Endodermal cell (in vitro differentiated cells): ENCODE measurements at regions not wholly inside any gene's neighbourhood (a gene's known extent, or its start where the extent isn't known, plus 50 kb on each side); places are given as distances from the start of the nearest gene placed in this dataset.

Source experiments
- DNase-seq: peaks from one replicate; pipeline ENCODE4 v3.0.0-alpha.2; 2017
- H3K27ac ChIP-seq: 2 replicates; pipeline ENCODE4 v1.5.1; 2013; ENCODE audit warnings: mild to moderate bottlenecking, low read depth, low read length, moderate library complexity
- H3K27me3 ChIP-seq: 2 replicates; pipeline ENCODE4 v1.6.1; 2013; ENCODE audit warnings: mild to moderate bottlenecking, low read length, moderate library complexity; ENCODE audit not compliant: insufficient read depth, control insufficient read depth, poor library complexity, severe bottlenecking
- H3K36me3 ChIP-seq: 2 replicates; pipeline ENCODE4 v1.7.0; 2013; ENCODE audit warnings: mild to moderate bottlenecking, low read length, moderate library complexity; ENCODE audit not compliant: control insufficient read depth, insufficient read depth
- H3K4me1 ChIP-seq: one replicate; pipeline ENCODE4 v1.7.0; 2013; ENCODE audit warnings: low read length; ENCODE audit not compliant: control insufficient read depth, insufficient read depth
- H3K4me3 ChIP-seq: 2 replicates; pipeline ENCODE4 v1.5.1; 2013; ENCODE audit warnings: mild to moderate bottlenecking, low read length, moderate library complexity
- H3K9ac ChIP-seq: 2 replicates; pipeline ENCODE4 v1.6.1; 2013; ENCODE audit warnings: mild to moderate bottlenecking, low read length, moderate library complexity; ENCODE audit not compliant: poor library complexity, severe bottlenecking; ENCODE audit errors: extremely low read depth
- H3K9me3 ChIP-seq: 2 replicates; pipeline ENCODE4 v1.6.1; 2013; ENCODE audit warnings: mild to moderate bottlenecking, low read length, moderate library complexity; ENCODE audit not compliant: control insufficient read depth
- H3K27ac Mint-ChIP-seq: 2 replicates; pipeline ENCODE4 v1.8.0; 2020; ENCODE audit warnings: mixed read lengths
- H3K27me3 Mint-ChIP-seq: 2 replicates; pipeline ENCODE4 v1.8.0; 2021; ENCODE audit warnings: mild to moderate bottlenecking, mixed read lengths; ENCODE audit not compliant: insufficient read depth
- H3K36me3 Mint-ChIP-seq: 2 replicates; pipeline ENCODE4 v1.8.0; 2020; ENCODE audit warnings: low read depth, mixed read lengths
- H3K4me1 Mint-ChIP-seq: 2 replicates; pipeline ENCODE4 v1.8.0; 2020; ENCODE audit warnings: mixed read lengths
- H3K4me3 Mint-ChIP-seq: 2 replicates; pipeline ENCODE4 v1.8.0; 2020; ENCODE audit warnings: mild to moderate bottlenecking, moderate library complexity, mixed read lengths
- H3K9me3 Mint-ChIP-seq: 2 replicates; pipeline ENCODE4 v1.8.0; 2020; ENCODE audit warnings: mild to moderate bottlenecking, mixed read lengths
- WGBS, 2 experiments: methylation state at CpG; one replicate each; pipeline versions ENCODE4 v1.1.5 to v1.1.7; 2013; ENCODE audit warnings: missing lambda C conversion rate in 2 of 2, mixed read lengths in 1 of 2; ENCODE audit not compliant: insufficient coverage in 1 of 2, insufficient read length in 1 of 2; 5-methylcytosine and 5-hydroxymethylcytosine counted together
- TF ChIP-seq, protein P1 (sequence below): fragments of 200-600 bp; sonication (generic); conservative IDR thresholded peaks from 2 replicates; pipeline ENCODE4 v1.5.0; 2021; ENCODE audit warnings: antibody characterized with exemption, mild to moderate bottlenecking

DNA sequence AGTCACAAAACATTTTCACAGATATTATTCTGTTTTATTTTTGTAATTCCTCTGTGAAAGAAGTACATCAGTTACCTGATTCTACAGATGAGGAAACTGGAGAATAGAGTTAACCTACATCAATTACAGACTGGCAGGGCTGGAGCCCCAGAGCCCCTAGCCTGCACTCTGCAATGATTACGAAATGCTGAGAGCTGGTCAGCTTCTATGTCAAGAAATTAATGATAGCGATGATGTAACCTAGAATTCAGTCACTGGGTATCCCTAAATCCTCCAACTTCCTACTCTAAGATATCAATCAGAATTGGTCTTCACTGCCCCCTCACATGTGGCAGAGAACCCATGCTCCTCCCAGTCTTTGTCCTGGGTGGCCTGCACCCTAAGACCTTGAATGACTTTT, 273.5 kb upstream of the PLET1 start:
- H3K27ac ChIP-seq, result no peak overlapping the region
- Mint-ChIP-seq H3K4me1 (peaks cover 4% of the 10 kb centered on the region), H3K27ac (no peak overlapping the region), H3K27me3 (peaks cover 9% of the 10 kb centered on the region), H3K36me3 (no peaks in the 10 kb centered on the region), H3K9me3 (no peaks in the 10 kb centered on the region), H3K4me3 (no peak overlapping the region)
- TF ChIP-seq, protein P1, sequence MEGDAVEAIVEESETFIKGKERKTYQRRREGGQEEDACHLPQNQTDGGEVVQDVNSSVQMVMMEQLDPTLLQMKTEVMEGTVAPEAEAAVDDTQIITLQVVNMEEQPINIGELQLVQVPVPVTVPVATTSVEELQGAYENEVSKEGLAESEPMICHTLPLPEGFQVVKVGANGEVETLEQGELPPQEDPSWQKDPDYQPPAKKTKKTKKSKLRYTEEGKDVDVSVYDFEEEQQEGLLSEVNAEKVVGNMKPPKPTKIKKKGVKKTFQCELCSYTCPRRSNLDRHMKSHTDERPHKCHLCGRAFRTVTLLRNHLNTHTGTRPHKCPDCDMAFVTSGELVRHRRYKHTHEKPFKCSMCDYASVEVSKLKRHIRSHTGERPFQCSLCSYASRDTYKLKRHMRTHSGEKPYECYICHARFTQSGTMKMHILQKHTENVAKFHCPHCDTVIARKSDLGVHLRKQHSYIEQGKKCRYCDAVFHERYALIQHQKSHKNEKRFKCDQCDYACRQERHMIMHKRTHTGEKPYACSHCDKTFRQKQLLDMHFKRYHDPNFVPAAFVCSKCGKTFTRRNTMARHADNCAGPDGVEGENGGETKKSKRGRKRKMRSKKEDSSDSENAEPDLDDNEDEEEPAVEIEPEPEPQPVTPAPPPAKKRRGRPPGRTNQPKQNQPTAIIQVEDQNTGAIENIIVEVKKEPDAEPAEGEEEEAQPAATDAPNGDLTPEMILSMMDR, result no peak
- H3K9ac ChIP-seq, result no peak overlapping the region
- H3K4me3 ChIP-seq, result no peak overlapping the region
- no peaks in the 10 kb centered on the region for H3K9me3 ChIP-seq
- no peaks in the 10 kb centered on the region for H3K36me3 ChIP-seq
- H3K4me1 ChIP-seq, result no peaks in the 10 kb centered on the region
- H3K27me3 ChIP-seq, result no peaks in the 10 kb centered on the region
- 89 to 100% methylated on average over 2 of the region's 2 CpGs for WGBS, 2 experiments
- no peak for DNase-seq

DNA sequence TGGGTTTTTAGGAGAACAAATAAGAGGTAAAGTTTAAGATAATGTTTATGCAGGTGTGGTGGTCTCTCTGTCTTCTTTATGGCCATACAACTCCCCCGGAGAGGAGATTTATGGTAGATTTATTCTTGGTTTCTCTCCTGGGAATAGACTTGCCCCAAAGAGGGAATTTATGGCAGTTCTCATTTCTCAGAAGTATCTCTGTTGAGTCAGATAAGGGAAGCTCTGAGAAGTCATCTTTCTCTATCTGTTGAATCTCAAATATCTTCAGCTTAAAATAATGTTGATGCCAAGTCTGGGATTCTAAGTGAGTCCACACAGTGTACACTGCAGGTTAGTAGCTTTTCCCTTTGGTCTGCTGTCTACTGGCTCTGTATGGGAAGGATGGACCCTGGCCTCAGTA, 276.4 kb upstream of the PLET1 start:
- Histone ChIP-seq H3K4me3 (no peak overlapping the region), H3K27ac (no peak overlapping the region), H3K36me3 (no peaks in the 10 kb centered on the region), H3K9me3 (peaks cover 13% of the 10 kb centered on the region), H3K9ac (no peak overlapping the region), H3K4me1 (no peaks in the 10 kb centered on the region), H3K27me3 (no peaks in the 10 kb centered on the region)
- H3K4me3 Mint-ChIP-seq, result no peak overlapping the region
- peaks cover 12% of the 10 kb centered on the region for H3K9me3 Mint-ChIP-seq
- peaks cover 11% of the 10 kb centered on the region for H3K4me1 Mint-ChIP-seq
- WGBS, 2 experiments, result 95% methylated on average over 1 of the region's 1 CpG; no CpG with 5 or more reads in 1 of the 2 experiments
- no peak for DNase-seq
- no peaks in the 10 kb centered on the region for H3K36me3 Mint-ChIP-seq
- TF ChIP-seq, protein P1, result no peak
- peaks cover 9% of the 10 kb centered on the region for H3K27me3 Mint-ChIP-seq
- no peak overlapping the region for H3K27ac Mint-ChIP-seq

DNA sequence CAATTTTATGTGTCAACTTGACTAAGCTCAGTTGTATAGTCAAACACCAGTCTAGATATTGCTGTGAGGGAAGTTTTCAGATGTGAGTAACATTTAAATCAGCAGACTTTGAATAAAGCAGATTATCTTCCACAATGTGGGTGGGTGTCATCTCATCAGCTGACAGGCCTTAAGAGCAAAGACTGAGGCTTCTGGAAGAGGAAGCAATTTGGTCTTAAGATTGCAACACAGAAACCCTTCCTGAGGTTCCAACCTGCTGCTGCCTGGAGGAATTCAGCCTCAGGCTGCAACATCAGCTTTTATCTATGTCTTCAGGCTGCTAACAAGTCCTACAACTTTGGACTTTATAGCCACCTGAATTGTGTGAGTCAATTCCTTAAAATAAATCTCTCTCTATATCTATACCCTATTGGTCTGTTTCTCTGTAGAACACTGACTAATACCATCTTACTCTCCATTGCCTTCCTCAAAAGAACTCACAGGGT, 277.2 kb upstream of the PLET1 start:
- H3K27me3 ChIP-seq, result no peaks in the 10 kb centered on the region
- DNase-seq, result no peak
- peaks cover 18% of the 10 kb centered on the region for H3K9me3 ChIP-seq
- H3K4me3 Mint-ChIP-seq, result no peak overlapping the region
- H3K36me3 ChIP-seq, result no peaks in the 10 kb centered on the region
- no peaks in the 10 kb centered on the region for H3K36me3 Mint-ChIP-seq
- TF ChIP-seq, protein P1, result no peak
- no peak overlapping the region for H3K4me3 ChIP-seq
- H3K9me3 Mint-ChIP-seq, result peaks cover 17% of the 10 kb centered on the region
- H3K4me1 ChIP-seq, result no peaks in the 10 kb centered on the region
- peaks cover 11% of the 10 kb centered on the region for H3K4me1 Mint-ChIP-seq
- no peak overlapping the region for H3K27ac ChIP-seq
- H3K27me3 Mint-ChIP-seq, result peaks cover 9% of the 10 kb centered on the region
- H3K27ac Mint-ChIP-seq, result no peak overlapping the region
- no peak overlapping the region for H3K9ac ChIP-seq
